ENCODE measurements at regions not wholly inside any gene's neighbourhood (a gene's known extent, or its start where the extent isn't known, plus 50 kb on each side); places are given as distances from the start of the nearest gene placed in this dataset.
"Not testable (repeated sequence)": the region's sequence is repeated elsewhere in the genome, so short reads cannot be mapped to it uniquely, and the experiment has no call there.

- not testable (repeated sequence) for H2BK12ac ChIP-seq (ENCODE audit: low read length); H3K4me3 ChIP-seq (ENCODE audit: low read length in 2 of 2); H3K27ac ChIP-seq (replicated peaks; ENCODE audit: low read length); H4K91ac ChIP-seq (ENCODE audit: low read depth, low read length, poor library complexity); DNase-seq (ENCODE audit: low spot score); H3K9me3 ChIP-seq (replicated peaks in 1 of 2; ENCODE audit: control insufficient read depth in 2 of 2, insufficient read depth in 1 of 2, low read depth in 1 of 2, low read length in 2 of 2); H2AK5ac ChIP-seq (ENCODE audit: low read depth, low read length); H3K18ac ChIP-seq (ENCODE audit: low read length); H2AFZ ChIP-seq (ENCODE audit: low read length); H3K14ac ChIP-seq (ENCODE audit: low read length); H2BK5ac ChIP-seq (ENCODE audit: low read length); H3K79me1 ChIP-seq (ENCODE audit: low read depth, low read length); H3K23ac ChIP-seq (ENCODE audit: low read depth, low read length, poor library complexity); H4K8ac ChIP-seq (ENCODE audit: low read depth, low read length); H2BK120ac ChIP-seq (ENCODE audit: low read depth, low read length); H3K4me1 ChIP-seq (ENCODE audit: control insufficient read depth in 2 of 2, insufficient read depth in 1 of 2, low read depth in 1 of 2, low read length in 2 of 2); H3K36me3 ChIP-seq (replicated peaks in 1 of 2; ENCODE audit: control insufficient read depth in 2 of 2, insufficient read depth in 2 of 2, low read length in 2 of 2); H3K27me3 ChIP-seq (ENCODE audit: control insufficient read depth in 3 of 3, insufficient read depth in 3 of 3, low read depth in 1 of 3, low read length in 3 of 3); H3K9ac ChIP-seq (ENCODE audit: low read depth, low read length, poor library complexity); H3K4ac ChIP-seq (ENCODE audit: low read length); H3K4me2 ChIP-seq (ENCODE audit: insufficient read depth, low read length, poor library complexity, severe bottlenecking); H2BK15ac ChIP-seq (ENCODE audit: low read length)
- no CpG with 5 or more reads among the region's 4 CpGs for WGBS, 2 donors (ENCODE audit: extremely low coverage in 2 of 2, insufficient read length in 2 of 2, insufficient replicate concordance in 1 of 2)
Observed at GRCh38 chr11:112714340-112714739, 246.9 kb upstream of the NCAM1 start.

- no peak overlapping the region for H2AFZ ChIP-seq (ENCODE audit: low read length)
- no peak overlapping the region for H2BK5ac ChIP-seq (ENCODE audit: low read length)
- H3K27me3 ChIP-seq (ENCODE audit: control insufficient read depth in 3 of 3, insufficient read depth in 3 of 3, low read depth in 1 of 3, low read length in 3 of 3) = no peaks in the 10 kb centered on the region
- H3K4me2 ChIP-seq (ENCODE audit: insufficient read depth, low read length, poor library complexity, severe bottlenecking) = no peak overlapping the region
- H2AK5ac ChIP-seq (ENCODE audit: low read depth, low read length) = no peak overlapping the region
- H4K8ac ChIP-seq (ENCODE audit: low read depth, low read length) = no peak overlapping the region
- H3K9ac ChIP-seq (ENCODE audit: low read depth, low read length, poor library complexity) = no peak overlapping the region
- no CpG with 5 or more reads among the region's 2 CpGs for WGBS, 2 donors (ENCODE audit: extremely low coverage in 2 of 2, insufficient read length in 2 of 2, insufficient replicate concordance in 1 of 2)
- no peak overlapping the region for H3K18ac ChIP-seq (ENCODE audit: low read length)
- H3K14ac ChIP-seq (ENCODE audit: low read length) = no peak overlapping the region
- H3K79me1 ChIP-seq (ENCODE audit: low read depth, low read length) = no peaks in the 10 kb centered on the region
- H3K4me3 ChIP-seq (ENCODE audit: low read length in 2 of 2) = no peak overlapping the region
- H3K4me1 ChIP-seq (ENCODE audit: control insufficient read depth in 2 of 2, insufficient read depth in 1 of 2, low read depth in 1 of 2, low read length in 2 of 2) = peaks cover 0 to 2% of the 10 kb centered on the region in 2 donors
- no peak overlapping the region for H2BK15ac ChIP-seq (ENCODE audit: low read length)
- H3K9me3 ChIP-seq (replicated peaks in 1 of 2; ENCODE audit: control insufficient read depth in 2 of 2, insufficient read depth in 1 of 2, low read depth in 1 of 2, low read length in 2 of 2) = no peaks in the 10 kb centered on the region
- DNase-seq (ENCODE audit: low spot score) = no peak
- H3K27ac ChIP-seq (replicated peaks; ENCODE audit: low read length) = no peak overlapping the region
- H3K4ac ChIP-seq (ENCODE audit: low read length) = no peak overlapping the region
- H3K23ac ChIP-seq (ENCODE audit: low read depth, low read length, poor library complexity) = no peak overlapping the region
- no peaks in the 10 kb centered on the region for H3K36me3 ChIP-seq (replicated peaks in 1 of 2; ENCODE audit: control insufficient read depth in 2 of 2, insufficient read depth in 2 of 2, low read length in 2 of 2)
- H2BK120ac ChIP-seq (ENCODE audit: low read depth, low read length) = no peak overlapping the region
- H4K91ac ChIP-seq (ENCODE audit: low read depth, low read length, poor library complexity) = no peak overlapping the region
- H2BK12ac ChIP-seq (ENCODE audit: low read length) = no peak overlapping the region
Observed at GRCh38 chr11:112715056-112715455, 246.2 kb upstream of the NCAM1 start.

- Histone ChIP-seq H3K9ac (ENCODE audit: low read depth, low read length, poor library complexity) (no peak overlapping the region), H3K27me3 (ENCODE audit: control insufficient read depth in 3 of 3, insufficient read depth in 3 of 3, low read depth in 1 of 3, low read length in 3 of 3) (no peaks in the 10 kb centered on the region), H3K4me3 (ENCODE audit: low read length in 2 of 2) (no peak overlapping the region), H3K14ac (ENCODE audit: low read length) (no peak overlapping the region), H2BK12ac (ENCODE audit: low read length) (no peak overlapping the region), H3K4ac (ENCODE audit: low read length) (no peak overlapping the region), H2BK15ac (ENCODE audit: low read length) (no peak overlapping the region), H3K23ac (ENCODE audit: low read depth, low read length, poor library complexity) (no peak overlapping the region), H4K91ac (ENCODE audit: low read depth, low read length, poor library complexity) (no peak overlapping the region), H2BK120ac (ENCODE audit: low read depth, low read length) (no peak overlapping the region), H3K4me1 (ENCODE audit: control insufficient read depth in 2 of 2, insufficient read depth in 1 of 2, low read depth in 1 of 2, low read length in 2 of 2) (no peaks in the 10 kb centered on the region), H4K8ac (ENCODE audit: low read depth, low read length) (no peak overlapping the region), H2AK5ac (ENCODE audit: low read depth, low read length) (no peak overlapping the region), H3K4me2 (ENCODE audit: insufficient read depth, low read length, poor library complexity, severe bottlenecking) (no peak overlapping the region), H3K9me3 (replicated peaks in 1 of 2; ENCODE audit: control insufficient read depth in 2 of 2, insufficient read depth in 1 of 2, low read depth in 1 of 2, low read length in 2 of 2) (no peaks in the 10 kb centered on the region), H3K27ac (replicated peaks; ENCODE audit: low read length) (no peak overlapping the region), H2BK5ac (ENCODE audit: low read length) (no peak overlapping the region), H2AFZ (ENCODE audit: low read length) (no peak overlapping the region), H3K36me3 (replicated peaks in 1 of 2; ENCODE audit: control insufficient read depth in 2 of 2, insufficient read depth in 2 of 2, low read length in 2 of 2) (no peaks in the 10 kb centered on the region), H3K18ac (ENCODE audit: low read length) (no peak overlapping the region), H3K79me1 (ENCODE audit: low read depth, low read length) (no peaks in the 10 kb centered on the region)
- WGBS, 2 donors (ENCODE audit: extremely low coverage in 2 of 2, insufficient read length in 2 of 2, insufficient replicate concordance in 1 of 2) = no CpG with 5 or more reads among the region's 1 CpG
- DNase-seq (ENCODE audit: low spot score) = no peak
Observed at GRCh38 chr11:112718483-112718882, 242.7 kb upstream of the NCAM1 start.

GRCh38 chr11:112719736-112720525 is 241.3 kb upstream of the NCAM1 start:
- Histone ChIP-seq H3K18ac (ENCODE audit: low read length) (no peak overlapping the region), H2BK12ac (ENCODE audit: low read length) (no peak overlapping the region), H3K4me2 (ENCODE audit: insufficient read depth, low read length, poor library complexity, severe bottlenecking) (no peak overlapping the region), H2BK15ac (ENCODE audit: low read length) (no peak overlapping the region), H3K9me3 (replicated peaks in 1 of 2; ENCODE audit: control insufficient read depth in 2 of 2, insufficient read depth in 1 of 2, low read depth in 1 of 2, low read length in 2 of 2) (no peaks in the 10 kb centered on the region), H3K27ac (replicated peaks; ENCODE audit: low read length) (no peak overlapping the region), H3K36me3 (replicated peaks in 1 of 2; ENCODE audit: control insufficient read depth in 2 of 2, insufficient read depth in 2 of 2, low read length in 2 of 2) (no peaks in the 10 kb centered on the region), H3K27me3 (ENCODE audit: control insufficient read depth in 3 of 3, insufficient read depth in 3 of 3, low read depth in 1 of 3, low read length in 3 of 3) (no peaks in the 10 kb centered on the region), H3K79me1 (ENCODE audit: low read depth, low read length) (no peaks in the 10 kb centered on the region), H3K23ac (ENCODE audit: low read depth, low read length, poor library complexity) (no peak overlapping the region), H3K9ac (ENCODE audit: low read depth, low read length, poor library complexity) (no peak overlapping the region), H3K14ac (ENCODE audit: low read length) (no peak overlapping the region), H2AK5ac (ENCODE audit: low read depth, low read length) (no peak overlapping the region), H4K8ac (ENCODE audit: low read depth, low read length) (no peak overlapping the region), H3K4me3 (ENCODE audit: low read length in 2 of 2) (no peak overlapping the region), H3K4me1 (ENCODE audit: control insufficient read depth in 2 of 2, insufficient read depth in 1 of 2, low read depth in 1 of 2, low read length in 2 of 2) (peaks cover 0 to 2% of the 10 kb centered on the region in 2 donors), H4K91ac (ENCODE audit: low read depth, low read length, poor library complexity) (no peak overlapping the region), H3K4ac (ENCODE audit: low read length) (no peak overlapping the region), H2AFZ (ENCODE audit: low read length) (no peak overlapping the region), H2BK5ac (ENCODE audit: low read length) (no peak overlapping the region), H2BK120ac (ENCODE audit: low read depth, low read length) (no peak overlapping the region)
- no CpG with 5 or more reads among the region's 11 CpGs for WGBS, 2 donors (ENCODE audit: extremely low coverage in 2 of 2, insufficient read length in 2 of 2, insufficient replicate concordance in 1 of 2)
- no peak for DNase-seq (ENCODE audit: low spot score)

Data from neuronal stem cell (in vitro differentiated cells).